Calu3 (cell line): ENCODE measurements at regions not wholly inside any gene's neighbourhood (a gene's known extent, or its start where the extent isn't known, plus 50 kb on each side); places are given as distances from the start of the nearest gene placed in this dataset.

Experiments
- BruUV-seq: library from RNA; stranded (reverse); fragments of 400-500 nt; replicated peaks from 2 replicates; lab custom pipeline; 2021; lab: Mats Ljungman, UMichigan
- CTCF ChIA-PET: fragments of 300-600 bp; sonication (Branson Sonifier 250); formaldehyde crosslinking; loops from one replicate; lab custom pipeline; 2022; ENCODE audit warnings: antibody characterized with exemption; lab: Charles Lee
- DNase-seq: peaks from one replicate; pipeline ENCODE4 v3.0.0; 2022
- H3K27ac Mint-ChIP-seq: one replicate; pipeline ENCODE4 v1.8.0; 2022; ENCODE audit warnings: mixed read lengths; ENCODE audit not compliant: unreplicated experiment
- H3K27me3 Mint-ChIP-seq: one replicate; pipeline ENCODE4 v1.8.0; 2022; ENCODE audit warnings: mixed read lengths; ENCODE audit not compliant: unreplicated experiment
- H3K36me3 Mint-ChIP-seq: one replicate; pipeline ENCODE4 v1.8.0; 2022; ENCODE audit warnings: mild to moderate bottlenecking, moderate library complexity, mixed read lengths; ENCODE audit not compliant: insufficient read depth, unreplicated experiment
- H3K4me1 Mint-ChIP-seq: one replicate; pipeline ENCODE4 v1.8.0; 2022; ENCODE audit warnings: mild to moderate bottlenecking, low read depth, mixed read lengths; ENCODE audit not compliant: unreplicated experiment
- H3K4me3 Mint-ChIP-seq: one replicate; pipeline ENCODE4 v1.8.0; 2022; ENCODE audit warnings: mild to moderate bottlenecking, low read depth, moderate library complexity, mixed read lengths; ENCODE audit not compliant: unreplicated experiment
- H3K9me3 Mint-ChIP-seq: one replicate; pipeline ENCODE4 v1.8.0; 2022; ENCODE audit warnings: low read depth, mixed read lengths; ENCODE audit not compliant: unreplicated experiment
- intact Hi-C: fragments of 100-400 bp; cut with micrococcal nuclease; formaldehyde crosslinking; loops from one replicate; pipeline ENCODE4 v1.10.0; 2022; ENCODE audit not compliant: unreplicated experiment
- TF ChIP-seq, protein P1 (sequence below): fragments of 200-600 bp; IDR thresholded peaks from one replicate; pipeline ENCODE4 v1.8.0; 2022; ENCODE audit warnings: antibody characterized with exemption; ENCODE audit not compliant: unreplicated experiment

DNA sequence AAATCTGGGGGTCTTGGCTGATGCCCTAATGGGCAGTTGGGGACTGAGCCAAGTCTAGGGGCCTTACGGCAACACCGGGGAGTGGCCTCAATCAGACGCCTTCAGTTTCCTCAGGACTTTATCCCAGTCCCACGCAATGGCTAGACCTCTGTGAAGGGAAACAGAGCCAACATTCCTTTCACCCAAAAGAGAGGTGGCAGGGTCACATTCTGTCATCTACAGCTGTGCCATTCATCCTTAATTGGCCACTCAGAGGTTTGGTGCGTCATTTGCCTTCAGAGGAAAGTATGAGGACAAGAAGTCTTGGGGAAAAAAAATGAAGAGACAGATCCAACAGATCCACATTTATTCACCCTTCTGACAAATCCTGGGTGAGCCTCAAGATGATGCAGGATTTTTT lies 166.9 kb upstream of the AVPR1A start:
- Mint-ChIP-seq H3K4me3 (no peak overlapping the region), H3K27me3 (no peaks in the 10 kb centered on the region), H3K27ac (no peak overlapping the region), H3K4me1 (peaks cover 26% of the 10 kb centered on the region), H3K36me3 (no peaks in the 10 kb centered on the region), H3K9me3 (no peaks in the 10 kb centered on the region)
- no TSS peak for BruUV-seq
- TF ChIP-seq, protein P1, sequence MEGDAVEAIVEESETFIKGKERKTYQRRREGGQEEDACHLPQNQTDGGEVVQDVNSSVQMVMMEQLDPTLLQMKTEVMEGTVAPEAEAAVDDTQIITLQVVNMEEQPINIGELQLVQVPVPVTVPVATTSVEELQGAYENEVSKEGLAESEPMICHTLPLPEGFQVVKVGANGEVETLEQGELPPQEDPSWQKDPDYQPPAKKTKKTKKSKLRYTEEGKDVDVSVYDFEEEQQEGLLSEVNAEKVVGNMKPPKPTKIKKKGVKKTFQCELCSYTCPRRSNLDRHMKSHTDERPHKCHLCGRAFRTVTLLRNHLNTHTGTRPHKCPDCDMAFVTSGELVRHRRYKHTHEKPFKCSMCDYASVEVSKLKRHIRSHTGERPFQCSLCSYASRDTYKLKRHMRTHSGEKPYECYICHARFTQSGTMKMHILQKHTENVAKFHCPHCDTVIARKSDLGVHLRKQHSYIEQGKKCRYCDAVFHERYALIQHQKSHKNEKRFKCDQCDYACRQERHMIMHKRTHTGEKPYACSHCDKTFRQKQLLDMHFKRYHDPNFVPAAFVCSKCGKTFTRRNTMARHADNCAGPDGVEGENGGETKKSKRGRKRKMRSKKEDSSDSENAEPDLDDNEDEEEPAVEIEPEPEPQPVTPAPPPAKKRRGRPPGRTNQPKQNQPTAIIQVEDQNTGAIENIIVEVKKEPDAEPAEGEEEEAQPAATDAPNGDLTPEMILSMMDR = no peak
- intact Hi-C loops = loop anchor here (2.0 kb wide), 3 partner anchors 33 to 351 kb away; partner anchors contain the start of gene DPY19L2
- DNase-seq = no peak
- CTCF ChIA-PET = no interaction called here

DNA sequence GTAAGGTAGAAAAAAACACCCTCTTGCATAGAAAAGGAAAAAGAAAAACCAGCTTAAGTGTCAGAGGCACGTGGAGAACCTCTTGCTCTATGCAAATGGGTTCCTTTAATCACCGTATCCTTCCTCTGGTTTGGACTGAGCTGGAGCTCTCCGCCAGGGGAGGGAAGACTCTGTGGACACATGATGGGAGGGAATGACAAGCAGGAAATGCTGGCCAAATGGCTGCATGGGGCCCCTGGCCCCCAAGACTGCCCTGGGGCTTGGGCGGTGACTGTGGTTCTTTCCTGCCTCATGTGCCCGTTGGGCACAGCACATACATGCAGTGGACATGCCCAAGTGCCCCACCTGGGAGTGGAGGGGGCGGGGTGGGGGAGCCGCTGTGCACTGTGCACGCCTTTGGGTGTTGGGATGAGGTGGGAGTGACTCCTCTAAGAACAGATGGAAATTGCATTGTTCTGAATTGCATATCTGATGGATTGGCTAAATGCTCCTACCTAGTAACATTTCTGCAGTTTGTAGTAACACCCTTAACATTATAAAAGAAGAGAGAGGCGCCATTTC lies 166.4 kb upstream of the AVPR1A start:
- DNase-seq = no peak
- Mint-ChIP-seq H3K36me3 (no peaks in the 10 kb centered on the region), H3K9me3 (no peaks in the 10 kb centered on the region), H3K4me3 (no peak overlapping the region), H3K27ac (no peak overlapping the region), H3K27me3 (no peaks in the 10 kb centered on the region), H3K4me1 (peaks cover 26% of the 10 kb centered on the region)
- no TSS peak for BruUV-seq
- intact Hi-C loops = no loop called here
- TF ChIP-seq, protein P1 = no peak
- CTCF ChIA-PET = no interaction called here

DNA sequence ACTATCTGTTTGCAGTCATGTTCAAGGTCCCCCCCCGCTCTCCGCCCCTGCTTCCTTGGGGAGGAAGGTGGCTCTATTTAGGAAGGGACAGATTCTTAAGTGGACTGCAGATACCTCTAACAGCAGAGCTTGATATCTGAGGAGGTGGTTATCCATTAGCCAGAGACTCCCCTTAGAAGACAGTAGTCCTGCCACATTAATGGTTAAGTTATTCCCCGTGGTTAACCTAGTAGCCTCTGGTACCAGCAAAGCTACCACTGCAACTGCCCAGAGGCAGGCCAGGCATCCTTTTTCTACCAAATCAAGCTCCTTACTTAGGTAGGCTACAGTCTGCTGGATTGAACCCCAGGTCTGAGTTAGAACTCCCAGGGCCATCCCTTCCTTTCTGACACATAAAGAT lies 162.1 kb upstream of the AVPR1A start:
- DNase-seq = no peak
- H3K27me3 Mint-ChIP-seq = no peaks in the 10 kb centered on the region
- no peak overlapping the region for H3K4me3 Mint-ChIP-seq
- no peaks in the 10 kb centered on the region for H3K9me3 Mint-ChIP-seq
- no peaks in the 10 kb centered on the region for H3K36me3 Mint-ChIP-seq
- no TSS peak for BruUV-seq
- intact Hi-C loops = no loop called here
- H3K27ac Mint-ChIP-seq = no peak overlapping the region
- no peaks in the 10 kb centered on the region for H3K4me1 Mint-ChIP-seq
- CTCF ChIA-PET = no interaction called here
- TF ChIP-seq, protein P1 = no peak

DNA sequence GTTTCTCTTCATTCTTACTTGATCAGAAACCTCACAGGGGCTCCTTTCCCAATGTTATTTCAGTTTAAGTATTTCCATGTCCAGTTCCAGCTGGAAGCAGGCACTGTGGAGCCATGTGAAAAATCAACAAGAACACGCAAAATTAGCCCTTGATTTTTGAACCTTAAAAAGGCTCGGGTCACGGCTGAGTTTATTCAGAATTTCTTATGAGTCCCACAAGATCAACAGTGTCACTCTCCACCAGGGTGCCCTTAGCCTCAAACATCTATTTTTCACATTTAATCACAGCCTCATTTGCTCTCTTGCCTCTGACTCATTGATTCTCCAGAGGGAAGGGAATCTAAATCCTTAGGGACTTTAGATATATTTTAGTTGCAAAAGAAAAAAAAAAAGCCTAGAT lies 157.7 kb upstream of the AVPR1A start:
- no peaks in the 10 kb centered on the region for H3K36me3 Mint-ChIP-seq
- no peaks in the 10 kb centered on the region for H3K27me3 Mint-ChIP-seq
- CTCF ChIA-PET = no interaction called here
- no peak for DNase-seq
- H3K9me3 Mint-ChIP-seq = no peaks in the 10 kb centered on the region
- no peak overlapping the region for H3K27ac Mint-ChIP-seq
- intact Hi-C loops = no loop called here
- TF ChIP-seq, protein P1 = no peak
- no peak overlapping the region for H3K4me3 Mint-ChIP-seq
- H3K4me1 Mint-ChIP-seq = no peaks in the 10 kb centered on the region
- BruUV-seq = no TSS peak
